Esophagus muscularis mucosa (tissue), 4 donors: ENCODE measurements at regions not wholly inside any gene's neighbourhood (a gene's known extent, or its start where the extent isn't known, plus 50 kb on each side); places are given as distances from the start of the nearest gene placed in this dataset.

ENCODE experiments used
- DNase-seq: peaks from one replicate; pipeline ENCODE4 v3.0.0-alpha.2; 2017; ENCODE audit errors: extremely low spot score
- H3K27ac ChIP-seq, 4 donors: fragments of 200-600 bp; sonication (generic); replicated peaks in 1 of 4; 1 replicate in 3 of 4; 2 replicates in 1 of 4; pipeline ENCODE4 v1.5.1; 2016 to 2019; ENCODE audit warnings: mild to moderate bottlenecking in 1 of 4
- H3K27me3 ChIP-seq, 4 donors: fragments of 200-600 bp; sonication (generic); one replicate each; pipeline versions ENCODE4 v1.5.1 to v1.6.0; 2016 to 2019
- H3K36me3 ChIP-seq, 4 donors: fragments of 200-600 bp; sonication (generic); one replicate each; pipeline ENCODE4 v1.5.1; 2016 to 2019
- H3K4me1 ChIP-seq, 4 donors: fragments of 200-600 bp; sonication (generic); one replicate each; pipeline ENCODE4 v1.5.1; 2016 to 2019
- H3K4me3 ChIP-seq, 4 donors: fragments of 200-600 bp; sonication (generic); 1 replicate in 2 of 4; 2 replicates in 2 of 4; pipeline ENCODE4 v1.5.1; 2016 to 2019; ENCODE audit warnings: mild to moderate bottlenecking in 4 of 4, moderate library complexity in 1 of 4
- H3K9me3 ChIP-seq, 4 donors: fragments of 200-600 bp; sonication (generic); 1 replicate in 3 of 4; 2 replicates in 1 of 4; pipeline ENCODE4 v1.5.1; 2016 to 2019
- EP300 ChIP-seq: sonication (generic); formaldehyde crosslinking; IDR thresholded peaks from one replicate; pipeline ENCODE4 v1.6.1; 2017; ENCODE audit warnings: antibody characterized with exemption
- POLR2A ChIP-seq: fragments of 450-650 bp; IDR thresholded peaks from one replicate; pipeline ENCODE4 v1.6.1; 2017; ENCODE audit warnings: antibody characterized with exemption, moderate library complexity, mild to moderate bottlenecking, low read depth
- POLR2AphosphoS5 ChIP-seq, 2 donors: sonication (generic); formaldehyde crosslinking; IDR thresholded peaks; one replicate each; pipeline ENCODE4 v1.6.1; 2017; ENCODE audit warnings: antibody characterized with exemption in 2 of 2
- WGBS: methylation state at CpG from one replicate; pipeline ENCODE4 v1.1.5; 2018; 5-methylcytosine and 5-hydroxymethylcytosine counted together
- intact Hi-C: fragments of 100-400 bp; cut with DNase I; formaldehyde crosslinking; loops from one replicate; pipeline ENCODE4 v1.15.1; 2023
- TF ChIP-seq, protein P1 (sequence below), 3 experiments: fragments of 200-600 bp in 2 of 3; fragments of 450-650 bp in 1 of 3; sonication (generic) in 2 of 3; IDR thresholded peaks; one replicate each; pipeline ENCODE4 v1.5.1; 2017 to 2019; ENCODE audit warnings: antibody characterized with exemption in 3 of 3, mild to moderate bottlenecking in 2 of 3, moderate library complexity in 1 of 3

DNA sequence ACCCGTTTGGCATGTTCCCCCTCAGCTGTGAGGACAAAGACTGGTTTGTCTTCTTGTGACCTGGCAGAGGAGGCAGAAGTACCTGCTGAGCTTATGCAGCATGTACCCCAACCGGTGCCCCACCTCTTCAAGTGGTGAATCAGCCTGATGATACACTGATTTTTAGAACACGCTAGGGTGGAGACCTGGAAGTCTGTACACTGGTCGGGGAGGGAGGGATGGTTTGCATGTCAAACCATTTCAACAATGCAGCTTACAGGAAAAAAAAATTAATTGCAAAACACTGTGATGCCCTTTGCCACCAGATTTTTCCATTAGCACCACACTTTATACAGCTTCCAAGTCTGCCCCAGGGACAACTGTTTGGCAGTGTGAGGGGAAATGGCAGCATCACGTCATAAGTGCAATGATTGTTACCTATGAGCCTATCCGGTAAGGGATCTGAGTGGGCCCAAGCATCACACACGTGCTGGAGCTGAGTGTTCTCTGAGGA lies 155.1 kb upstream of the DMRT1 start:
- Histone ChIP-seq H3K36me3 (no peaks in the 10 kb centered on the region), H3K27me3 (no peaks in the 10 kb centered on the region), H3K4me1 (peaks cover 48 to 69% (median 59%) of the 10 kb centered on the region in 4 donors), H3K27ac (peak overlapping the region; percentile 79 to 86 (median 82)), H3K4me3 (peak overlapping the region in 3 of 4 donors; percentile 39 to 56 (median 48)), H3K9me3 (no peaks in the 10 kb centered on the region)
- intact Hi-C loops: no loop called here
- DNase-seq: peak; percentile 91
- peak; percentile 76 to 81 for TF ChIP-seq POLR2AphosphoS5 (IDR thresholded peaks at IDR 0.05)
- TF ChIP-seq, protein P1, sequence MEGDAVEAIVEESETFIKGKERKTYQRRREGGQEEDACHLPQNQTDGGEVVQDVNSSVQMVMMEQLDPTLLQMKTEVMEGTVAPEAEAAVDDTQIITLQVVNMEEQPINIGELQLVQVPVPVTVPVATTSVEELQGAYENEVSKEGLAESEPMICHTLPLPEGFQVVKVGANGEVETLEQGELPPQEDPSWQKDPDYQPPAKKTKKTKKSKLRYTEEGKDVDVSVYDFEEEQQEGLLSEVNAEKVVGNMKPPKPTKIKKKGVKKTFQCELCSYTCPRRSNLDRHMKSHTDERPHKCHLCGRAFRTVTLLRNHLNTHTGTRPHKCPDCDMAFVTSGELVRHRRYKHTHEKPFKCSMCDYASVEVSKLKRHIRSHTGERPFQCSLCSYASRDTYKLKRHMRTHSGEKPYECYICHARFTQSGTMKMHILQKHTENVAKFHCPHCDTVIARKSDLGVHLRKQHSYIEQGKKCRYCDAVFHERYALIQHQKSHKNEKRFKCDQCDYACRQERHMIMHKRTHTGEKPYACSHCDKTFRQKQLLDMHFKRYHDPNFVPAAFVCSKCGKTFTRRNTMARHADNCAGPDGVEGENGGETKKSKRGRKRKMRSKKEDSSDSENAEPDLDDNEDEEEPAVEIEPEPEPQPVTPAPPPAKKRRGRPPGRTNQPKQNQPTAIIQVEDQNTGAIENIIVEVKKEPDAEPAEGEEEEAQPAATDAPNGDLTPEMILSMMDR (IDR thresholded peaks at IDR 0.05): no peak
- WGBS: 57% methylated on average over 7 of the region's 7 CpGs

DNA sequence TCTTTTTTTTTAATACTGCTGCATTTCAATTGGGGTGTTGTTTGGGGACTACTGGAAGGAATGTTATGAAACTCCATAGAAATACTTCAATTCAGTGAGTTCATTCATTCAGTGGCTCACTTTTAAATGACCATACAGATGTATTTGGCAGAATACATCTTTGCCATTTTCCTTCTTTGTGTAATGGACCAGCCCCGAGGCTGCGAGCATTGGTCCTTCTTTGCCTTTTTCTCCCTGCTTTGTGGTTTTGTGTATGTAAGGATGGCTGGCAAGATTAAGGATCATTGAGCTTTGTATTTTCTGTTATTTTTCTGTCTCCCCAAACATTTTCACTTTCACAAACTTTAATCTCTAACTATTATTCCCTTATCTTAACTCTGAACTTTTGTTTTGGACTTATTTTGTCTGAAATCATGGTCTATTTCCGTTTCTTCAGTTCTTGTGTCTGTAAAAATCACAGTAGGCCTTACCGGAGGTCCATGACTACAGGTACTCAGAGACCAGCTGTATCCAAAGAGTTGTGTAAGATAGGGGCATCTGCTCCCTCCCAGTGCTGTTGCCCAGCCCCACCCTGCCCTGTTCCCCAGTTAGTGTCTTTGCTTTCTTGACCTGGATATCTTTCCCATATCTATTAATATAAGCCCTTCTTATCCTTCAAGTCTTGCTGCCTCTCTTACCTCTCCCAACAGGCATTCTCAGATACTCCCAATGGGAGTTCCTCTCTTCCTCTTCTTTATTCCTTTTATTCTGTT lies 154.3 kb upstream of the DMRT1 start:
- Histone ChIP-seq H3K27me3 (no peaks in the 10 kb centered on the region), H3K4me1 (peaks cover 56 to 77% (median 67%) of the 10 kb centered on the region in 4 donors), H3K36me3 (no peaks in the 10 kb centered on the region), H3K9me3 (no peaks in the 10 kb centered on the region), H3K4me3 (peak overlapping the region in 1 of 4 donors; percentile 56), H3K27ac (peak overlapping the region; percentile 79 to 86 (median 82))
- intact Hi-C loops: no loop called here
- 94% methylated on average over 4 of the region's 4 CpGs for WGBS
- TF ChIP-seq POLR2A: no peak
- no peak for TF ChIP-seq POLR2AphosphoS5 (IDR thresholded peaks at IDR 0.05)
- no peak for TF ChIP-seq EP300
- TF ChIP-seq, protein P1 (IDR thresholded peaks at IDR 0.05): no peak
- peak; percentile 83 for DNase-seq

DNA sequence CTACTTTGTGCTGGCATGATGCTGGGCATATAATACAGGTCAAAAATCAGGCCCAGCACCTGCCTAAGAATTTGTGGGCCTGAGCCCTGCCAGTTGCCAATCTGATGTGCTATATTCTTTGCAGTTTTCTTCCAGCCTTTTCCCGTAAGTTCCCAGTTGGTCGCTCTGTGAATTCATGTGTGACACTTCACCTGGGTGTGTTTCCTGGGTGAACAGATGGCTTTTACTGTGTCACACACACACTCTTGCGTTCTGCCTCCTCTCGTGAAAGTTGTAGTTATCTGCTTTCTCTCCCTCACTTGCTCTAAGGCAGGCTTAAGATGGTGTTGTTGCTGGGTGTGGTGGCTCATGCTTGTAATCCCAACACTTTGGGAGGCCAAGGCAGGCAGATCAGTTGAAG lies 153.5 kb upstream of the DMRT1 start:
- no peaks in the 10 kb centered on the region for H3K9me3 ChIP-seq
- DNase-seq: peak; percentile 77
- no peaks in the 10 kb centered on the region for H3K36me3 ChIP-seq
- no peaks in the 10 kb centered on the region for H3K27me3 ChIP-seq
- H3K4me1 ChIP-seq: peaks cover 59 to 80% (median 70%) of the 10 kb centered on the region in 4 donors
- intact Hi-C loops: no loop called here
- 87% methylated on average over 4 of the region's 4 CpGs for WGBS
- H3K4me3 ChIP-seq: peak overlapping the region in 1 of 4 donors; percentile 5
- TF ChIP-seq POLR2A (no peak), POLR2AphosphoS5 (IDR thresholded peaks at IDR 0.05) (no peak), EP300 (no peak)
- TF ChIP-seq, protein P1 (IDR thresholded peaks at IDR 0.05): no peak
- H3K27ac ChIP-seq: peak overlapping the region in 3 of 4 donors; percentile 34 to 79 (median 45)

DNA sequence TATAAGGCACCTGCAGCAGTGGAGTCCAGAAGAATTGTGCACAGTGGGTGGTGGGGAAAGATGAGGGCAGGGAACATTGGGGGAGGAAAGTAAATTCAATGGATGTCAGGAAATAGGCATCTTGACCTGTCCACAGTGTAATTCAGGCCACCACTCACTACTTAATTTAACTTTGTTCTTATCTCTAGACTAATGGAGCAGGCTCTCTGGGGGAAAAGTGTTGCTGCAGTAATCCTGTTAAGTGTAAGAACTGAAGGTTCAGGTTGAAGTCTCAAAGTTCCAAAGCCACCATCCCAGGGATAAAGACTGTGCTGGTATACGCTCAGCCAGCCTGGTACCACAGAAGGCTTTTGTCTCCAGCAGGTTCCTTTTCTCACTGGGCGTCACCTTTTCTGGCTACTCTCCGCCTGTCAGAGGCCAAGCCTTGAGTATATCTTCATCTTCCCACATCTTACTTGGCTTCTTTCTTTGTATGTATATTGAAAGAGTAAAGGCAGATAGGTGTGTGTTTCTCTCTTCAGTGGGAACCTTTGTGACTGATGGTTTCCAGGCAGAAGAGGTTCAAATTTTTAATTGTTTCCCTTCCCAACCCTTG lies 150.9 kb upstream of the DMRT1 start:
- Histone ChIP-seq H3K9me3 (no peaks in the 10 kb centered on the region), H3K27me3 (no peaks in the 10 kb centered on the region), H3K36me3 (no peaks in the 10 kb centered on the region), H3K4me1 (peaks cover 55 to 80% (median 68%) of the 10 kb centered on the region in 4 donors), H3K4me3 (no peak overlapping the region), H3K27ac (peak overlapping the region; percentile 88 to 89 (median 89))
- DNase-seq: peak; percentile 60
- intact Hi-C loops: no loop called here
- no peak for TF ChIP-seq POLR2A
- TF ChIP-seq POLR2AphosphoS5 (IDR thresholded peaks at IDR 0.05): no peak
- TF ChIP-seq EP300: no peak
- TF ChIP-seq, protein P1 (IDR thresholded peaks at IDR 0.05): no peak
- WGBS: 83% methylated on average over 3 of the region's 3 CpGs
